ENCODE measurements at regions not wholly inside any gene's neighbourhood (a gene's known extent, or its start where the extent isn't known, plus 50 kb on each side); places are given as distances from the start of the nearest gene placed in this dataset.

DNA sequence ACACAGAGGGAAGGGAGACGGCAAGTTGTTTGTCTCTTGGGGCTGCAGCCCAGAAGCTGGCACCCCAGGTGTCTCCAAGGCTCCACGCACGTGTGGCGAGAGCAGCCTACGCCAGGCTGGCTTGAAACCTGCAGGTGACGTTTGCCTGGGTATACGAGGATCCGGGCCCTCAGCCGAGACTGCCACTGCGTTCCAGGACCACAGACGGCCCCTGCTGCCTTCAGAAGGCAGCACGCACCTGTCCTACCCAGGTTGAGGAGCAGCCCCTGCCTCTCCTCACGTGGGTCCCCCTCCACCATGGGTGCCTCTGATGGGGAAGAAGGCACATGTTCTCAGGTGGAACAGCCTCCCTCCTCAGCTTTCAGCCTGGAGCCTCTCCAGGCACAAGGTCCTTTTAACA, 75.3 kb upstream of the PRR20G start:
- no peak for DNase-seq
- WGBS, 3 donors, result 66 to 80% (median 70%) methylated on average over 13 of the region's 13 CpGs
- H3K9me3 ChIP-seq, result no peaks in the 10 kb centered on the region
- no peaks in the 10 kb centered on the region for H3K4me1 ChIP-seq (ENCODE audit: insufficient read depth)
- TF ChIP-seq, protein P1, sequence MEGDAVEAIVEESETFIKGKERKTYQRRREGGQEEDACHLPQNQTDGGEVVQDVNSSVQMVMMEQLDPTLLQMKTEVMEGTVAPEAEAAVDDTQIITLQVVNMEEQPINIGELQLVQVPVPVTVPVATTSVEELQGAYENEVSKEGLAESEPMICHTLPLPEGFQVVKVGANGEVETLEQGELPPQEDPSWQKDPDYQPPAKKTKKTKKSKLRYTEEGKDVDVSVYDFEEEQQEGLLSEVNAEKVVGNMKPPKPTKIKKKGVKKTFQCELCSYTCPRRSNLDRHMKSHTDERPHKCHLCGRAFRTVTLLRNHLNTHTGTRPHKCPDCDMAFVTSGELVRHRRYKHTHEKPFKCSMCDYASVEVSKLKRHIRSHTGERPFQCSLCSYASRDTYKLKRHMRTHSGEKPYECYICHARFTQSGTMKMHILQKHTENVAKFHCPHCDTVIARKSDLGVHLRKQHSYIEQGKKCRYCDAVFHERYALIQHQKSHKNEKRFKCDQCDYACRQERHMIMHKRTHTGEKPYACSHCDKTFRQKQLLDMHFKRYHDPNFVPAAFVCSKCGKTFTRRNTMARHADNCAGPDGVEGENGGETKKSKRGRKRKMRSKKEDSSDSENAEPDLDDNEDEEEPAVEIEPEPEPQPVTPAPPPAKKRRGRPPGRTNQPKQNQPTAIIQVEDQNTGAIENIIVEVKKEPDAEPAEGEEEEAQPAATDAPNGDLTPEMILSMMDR (IDR thresholded peaks at IDR 0.05), result no peak
- TF ChIP-seq EP300 (IDR thresholded peaks at IDR 0.05) (no peak), POLR2A (IDR thresholded peaks at IDR 0.05) (no peak)
- H3K36me3 ChIP-seq, result no peaks in the 10 kb centered on the region
- intact Hi-C loops (cut with DNase I), result no loop called here
- no peak overlapping the region for H3K27ac ChIP-seq
- H3K27me3 ChIP-seq, result no peaks in the 10 kb centered on the region
- H3K4me3 ChIP-seq, result no peak overlapping the region

DNA sequence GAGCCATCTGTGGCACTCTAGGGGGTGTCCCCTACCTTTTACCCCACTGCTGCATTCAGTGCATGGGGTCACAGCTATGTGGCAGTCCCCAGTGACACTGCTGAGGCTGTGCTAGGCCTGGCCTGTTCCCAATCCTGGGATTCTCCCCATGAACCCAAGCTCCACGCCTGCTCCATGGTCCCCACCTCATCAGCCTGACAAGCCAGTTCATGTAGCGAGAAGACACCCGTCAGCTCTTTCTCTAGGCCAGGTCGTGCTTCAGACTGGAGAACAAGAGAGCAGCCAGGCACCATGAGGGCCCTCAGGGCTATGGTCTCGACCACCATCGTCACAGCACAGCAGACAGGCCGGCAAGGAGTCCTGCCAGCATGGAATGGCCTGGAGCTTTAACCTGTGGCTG, 72.8 kb upstream of the PRR20G start:
- TF ChIP-seq POLR2A (IDR thresholded peaks at IDR 0.05) (no peak), EP300 (IDR thresholded peaks at IDR 0.05) (no peak)
- TF ChIP-seq, protein P1 (IDR thresholded peaks at IDR 0.05), result no peak

DNA sequence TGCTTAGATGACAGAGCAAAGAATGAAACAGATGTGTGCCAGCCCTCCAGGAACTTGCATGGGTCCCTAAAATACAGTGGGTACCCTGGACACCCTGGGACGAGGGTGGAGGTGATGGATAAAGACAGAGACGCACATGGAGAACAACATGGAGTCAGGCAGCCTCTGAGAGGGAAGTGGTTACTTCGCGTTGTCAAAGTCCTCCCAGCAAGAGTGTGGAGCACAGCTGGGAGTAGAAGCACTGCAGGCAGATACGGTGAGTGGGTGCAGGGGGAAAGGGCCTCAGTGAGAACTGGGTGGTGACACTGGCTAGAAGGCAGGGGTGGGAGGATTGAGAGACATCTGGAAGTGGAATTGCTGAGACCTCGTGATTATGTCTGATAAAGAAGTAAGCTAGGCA, 70.8 kb upstream of the PRR20G start:
- no peaks in the 10 kb centered on the region for H3K9me3 ChIP-seq
- no peaks in the 10 kb centered on the region for H3K4me1 ChIP-seq (ENCODE audit: insufficient read depth)
- no peaks in the 10 kb centered on the region for H3K27me3 ChIP-seq
- H3K4me3 ChIP-seq, result no peak overlapping the region
- intact Hi-C loops (cut with DNase I), result no loop called here
- no peak overlapping the region for H3K27ac ChIP-seq
- 60 to 75% (median 65%) methylated on average over 6 of the region's 6 CpGs for WGBS, 3 donors
- DNase-seq, result no peak
- H3K36me3 ChIP-seq, result no peaks in the 10 kb centered on the region
- TF ChIP-seq, protein P1 (IDR thresholded peaks at IDR 0.05), result no peak
- TF ChIP-seq EP300 (IDR thresholded peaks at IDR 0.05), result no peak
- no peak for TF ChIP-seq POLR2A (IDR thresholded peaks at IDR 0.05)

More for the DNA sequence above, 72.8 kb upstream of the PRR20G start:
- no peaks in the 10 kb centered on the region for H3K27me3 ChIP-seq
- no peak for DNase-seq
- intact Hi-C loops (cut with DNase I), result no loop called here
- H3K9me3 ChIP-seq, result no peaks in the 10 kb centered on the region
- H3K36me3 ChIP-seq, result no peaks in the 10 kb centered on the region
- WGBS, 3 donors, result 80 to 91% (median 82%) methylated on average over 7 of the region's 7 CpGs
- H3K4me3 ChIP-seq, result no peak overlapping the region
- H3K4me1 ChIP-seq (ENCODE audit: insufficient read depth), result no peaks in the 10 kb centered on the region
- no peak overlapping the region for H3K27ac ChIP-seq

DNA sequence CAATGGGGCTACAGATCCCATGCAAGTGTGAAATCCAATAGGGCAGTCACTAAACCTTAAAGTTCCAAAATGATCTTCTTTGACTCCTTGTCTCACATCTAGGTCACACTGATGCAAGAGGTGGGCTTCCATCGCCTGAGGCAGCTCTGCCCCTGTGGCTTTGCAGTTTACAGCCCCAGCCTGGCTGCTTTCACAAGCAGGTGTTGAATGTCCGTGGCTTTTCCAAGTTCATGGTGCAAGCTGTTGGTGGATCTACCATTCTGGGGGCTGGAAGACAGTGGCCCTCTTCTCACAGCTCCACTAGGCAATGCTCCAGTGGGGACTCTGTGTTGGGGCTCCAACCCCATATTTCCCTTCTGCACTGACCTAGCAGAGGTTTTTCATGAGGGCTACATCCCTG, 68.5 kb upstream of the PRR20G start:
- Histone ChIP-seq H3K4me3 (no peak overlapping the region), H3K27ac (no peak overlapping the region), H3K27me3 (no peaks in the 10 kb centered on the region), H3K36me3 (no peaks in the 10 kb centered on the region), H3K4me1 (ENCODE audit: insufficient read depth) (no peaks in the 10 kb centered on the region), H3K9me3 (no peaks in the 10 kb centered on the region)
- TF ChIP-seq, protein P1 (IDR thresholded peaks at IDR 0.05), result no peak
- TF ChIP-seq POLR2A (IDR thresholded peaks at IDR 0.05) (no peak), EP300 (IDR thresholded peaks at IDR 0.05) (no peak)
- intact Hi-C loops (cut with DNase I), result no loop called here
- DNase-seq, result no peak
- 69 to 81% (median 73%) methylated on average over 2 of the region's 2 CpGs for WGBS, 3 donors

DNA sequence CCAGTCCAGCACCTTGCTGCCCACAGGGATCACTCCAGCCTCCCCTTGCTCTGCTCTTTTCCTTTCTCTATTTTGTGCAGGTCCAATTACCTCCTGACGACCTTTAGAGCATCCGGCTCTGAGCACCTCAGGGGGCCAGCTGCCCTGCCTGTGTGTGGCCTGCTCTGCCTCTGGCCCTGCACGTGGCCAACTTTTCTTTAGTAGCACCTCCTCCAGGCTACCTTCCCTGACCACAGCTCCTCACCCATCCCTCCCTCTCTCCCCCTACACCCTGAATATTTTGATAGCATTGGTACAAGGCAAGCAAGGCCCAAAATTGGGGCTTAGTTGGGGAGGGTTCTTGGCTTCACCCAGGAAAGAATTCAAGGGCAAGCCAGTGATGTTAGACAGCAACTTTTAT, 66.9 kb upstream of the PRR20G start:
- no peak for TF ChIP-seq EP300 (IDR thresholded peaks at IDR 0.05)
- TF ChIP-seq, protein P1 (IDR thresholded peaks at IDR 0.05), result no peak
- no peak for TF ChIP-seq POLR2A (IDR thresholded peaks at IDR 0.05)
- WGBS, 3 donors, result 71 to 73% (median 72%) methylated on average over 3 of the region's 3 CpGs
- no peaks in the 10 kb centered on the region for H3K4me1 ChIP-seq (ENCODE audit: insufficient read depth)
- intact Hi-C loops (cut with DNase I), result no loop called here
- H3K27ac ChIP-seq, result no peak overlapping the region
- no peak for DNase-seq
- no peaks in the 10 kb centered on the region for H3K27me3 ChIP-seq
- no peak overlapping the region for H3K4me3 ChIP-seq
- no peaks in the 10 kb centered on the region for H3K9me3 ChIP-seq
- no peaks in the 10 kb centered on the region for H3K36me3 ChIP-seq

All from ovary (tissue), 7 donors.